HG02870 (cell line): ENCODE measurements at regions not wholly inside any gene's neighbourhood (a gene's known extent, or its start where the extent isn't known, plus 50 kb on each side); places are given as distances from the start of the nearest gene placed in this dataset.
"Not testable (repeated sequence)": the region's sequence is repeated elsewhere in the genome, so short reads cannot be mapped to it uniquely, and the experiment has no call there.

Source experiments
- ATAC-seq: cut with Tn5 transposase; IDR thresholded peaks from one replicate; pipeline ENCODE4 v1.9.1; 2021; ENCODE audit warnings: mild to moderate bottlenecking, moderate library complexity; ENCODE audit not compliant: unreplicated experiment

DNA sequence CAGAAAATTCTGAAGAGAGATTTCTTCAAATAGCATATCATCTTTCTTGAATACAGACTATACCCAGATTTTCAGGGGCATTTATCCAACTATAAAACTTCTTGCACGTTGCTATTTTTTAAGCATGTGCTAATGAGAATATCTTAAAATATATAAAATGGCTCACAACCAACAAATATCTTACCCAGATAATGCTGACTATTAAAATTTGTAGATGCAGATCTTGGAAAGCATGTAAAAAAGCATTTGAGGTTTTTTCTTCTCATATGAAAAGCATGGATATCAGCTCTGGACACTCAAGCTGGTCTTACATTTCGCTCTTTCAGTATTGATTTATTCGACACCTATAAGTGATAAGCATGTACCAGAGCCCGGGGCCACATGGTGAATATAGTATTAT is 1187.7 kb upstream of the ADGRL4 start:
- ATAC-seq: no peak

DNA sequence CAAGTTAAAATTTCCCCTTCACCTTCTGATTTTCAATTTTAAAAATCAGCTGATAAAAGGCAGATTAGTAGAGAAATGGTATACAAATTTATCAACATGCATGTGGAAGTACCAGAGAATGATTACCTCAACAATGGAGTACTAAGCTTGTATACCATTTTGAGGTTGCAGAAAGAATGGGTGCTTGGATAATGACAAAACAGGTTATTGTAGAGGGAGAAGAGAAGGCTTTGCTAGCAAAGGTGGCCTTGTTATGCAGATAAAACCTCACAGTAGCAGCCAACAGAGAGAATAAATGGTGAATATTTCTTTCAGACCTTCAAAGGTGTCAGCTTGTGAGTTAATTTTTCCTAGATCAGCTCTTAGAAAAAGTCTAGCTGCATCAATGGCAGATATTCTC is 1174.9 kb upstream of the ADGRL4 start:
- ATAC-seq: no peak

DNA sequence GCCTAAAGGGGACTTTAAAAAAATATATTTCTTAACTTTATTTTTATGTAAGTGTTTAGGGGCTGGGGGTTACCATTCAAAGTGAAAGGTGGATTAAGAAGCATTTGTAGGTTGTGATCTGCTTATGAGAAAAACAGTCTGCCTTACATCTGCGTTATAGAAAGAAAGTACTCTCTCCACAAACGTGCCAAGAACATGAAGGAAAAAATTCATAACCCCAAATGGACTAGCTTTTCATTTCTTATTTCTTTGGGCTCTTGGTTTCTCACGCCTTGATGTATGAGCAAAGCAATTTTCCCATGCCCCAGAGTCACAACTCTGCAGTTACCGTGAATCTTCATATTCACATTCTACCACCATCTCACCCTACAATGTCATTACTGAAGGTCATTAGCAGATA is 1165.1 kb upstream of the ADGRL4 start:
- ATAC-seq: no peak

DNA sequence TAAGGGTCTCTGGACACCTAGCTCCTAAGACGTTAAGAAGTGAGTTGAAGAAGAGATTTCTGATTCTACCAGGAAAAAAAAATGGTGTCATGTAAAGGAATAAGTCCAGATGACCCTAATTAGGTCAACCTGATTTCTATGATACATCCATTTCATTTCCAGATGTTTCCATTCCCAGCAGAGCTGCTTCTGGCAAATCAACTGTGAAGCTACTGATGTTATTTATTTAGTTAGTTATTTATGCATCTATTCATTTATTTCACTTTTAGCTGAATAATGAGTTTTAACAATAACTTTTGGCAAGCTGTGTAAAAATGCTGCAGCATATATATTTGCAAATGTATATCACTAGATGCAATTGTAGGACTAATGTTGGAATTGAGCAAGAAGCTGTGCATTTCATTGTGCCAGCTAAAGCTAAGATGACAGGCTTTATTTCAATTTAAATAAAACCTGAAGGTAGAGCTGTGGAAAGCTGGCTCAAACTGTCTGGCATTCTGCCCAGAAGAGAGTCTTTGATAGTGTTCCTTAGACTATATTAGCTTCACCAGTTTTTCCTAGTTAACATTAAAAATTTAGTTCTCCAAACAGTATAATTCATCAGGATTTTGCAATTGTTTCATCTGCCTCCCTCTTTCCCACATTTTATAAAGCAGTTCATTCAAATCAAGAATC is 1164.4 kb upstream of the ADGRL4 start:
- no peak for ATAC-seq

DNA sequence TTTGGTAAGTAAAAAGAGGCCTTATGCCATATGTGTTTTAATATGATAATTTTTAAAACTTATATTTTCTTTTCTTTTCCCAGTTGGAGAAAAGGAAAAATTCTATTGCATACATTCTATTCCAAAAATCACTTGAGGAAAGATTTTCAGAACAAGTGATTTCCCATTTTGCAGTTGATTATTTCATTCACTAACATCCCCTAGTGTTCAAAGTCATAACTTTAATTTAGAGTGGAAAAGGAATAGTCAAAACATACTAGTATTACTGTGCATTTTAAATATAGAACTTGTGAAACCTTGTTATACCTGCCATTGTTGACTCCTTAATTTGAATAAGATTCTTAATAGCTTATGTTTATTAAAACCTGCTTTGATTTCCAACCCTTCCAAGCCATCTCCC is 1157.6 kb upstream of the ADGRL4 start:
- no peak for ATAC-seq

DNA sequence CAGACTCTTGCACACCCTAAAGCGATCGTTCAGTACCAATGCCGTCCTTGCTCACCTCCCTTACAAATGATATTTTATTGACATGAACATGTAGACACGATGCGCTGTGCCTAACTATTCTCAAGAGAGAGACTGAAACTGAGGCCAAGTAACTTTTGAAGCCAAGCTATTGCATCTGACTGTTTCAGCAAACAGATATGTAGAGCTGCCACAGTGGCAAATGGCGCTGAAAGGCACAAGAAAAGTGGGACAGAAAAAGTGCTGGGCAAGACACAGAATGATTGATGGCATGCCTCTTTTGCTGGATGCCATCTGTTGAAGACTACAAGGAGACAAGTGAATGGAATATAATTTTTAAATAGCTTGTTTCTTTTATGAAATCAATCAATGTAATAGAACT is 1157.2 kb upstream of the ADGRL4 start:
- ATAC-seq: no peak

DNA sequence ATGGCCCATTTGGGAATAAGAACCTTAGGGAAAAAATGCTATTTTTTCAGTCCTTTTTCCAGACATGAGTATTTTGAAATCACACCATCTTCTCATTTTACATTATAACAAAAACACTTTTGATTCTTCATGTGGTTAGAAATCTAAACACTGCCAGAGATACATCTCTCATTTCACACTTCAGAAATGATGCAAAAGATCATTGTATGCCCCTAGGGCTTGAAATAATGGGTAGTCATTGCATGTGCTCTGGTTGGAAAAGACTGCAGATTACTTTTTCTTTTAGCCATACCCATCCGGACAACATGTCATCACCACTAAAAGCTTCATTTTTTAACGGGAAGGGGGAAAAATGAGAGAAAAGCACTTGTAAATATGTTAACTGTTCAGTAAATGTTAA is 1152.2 kb upstream of the ADGRL4 start:
- ATAC-seq: no peak

DNA sequence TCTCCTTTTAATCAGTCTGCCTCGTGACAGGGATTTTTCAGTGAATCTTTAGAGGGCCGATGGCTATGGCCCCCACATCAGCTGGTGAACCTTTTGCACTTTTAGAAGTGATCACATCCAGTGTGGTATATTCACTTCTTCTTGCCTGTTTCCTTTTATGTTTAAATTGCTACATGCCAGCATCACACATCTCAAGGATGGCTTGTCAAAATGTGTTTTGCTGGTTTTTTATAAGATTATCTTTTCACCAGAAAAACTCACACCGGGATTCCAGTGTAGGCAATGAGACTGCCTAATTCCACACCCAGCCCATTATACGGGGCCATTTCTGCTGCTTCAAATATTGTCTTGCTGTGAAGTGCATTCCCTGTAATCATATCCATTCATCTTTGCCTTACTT is 1151.7 kb upstream of the ADGRL4 start:
- ATAC-seq: no peak

DNA sequence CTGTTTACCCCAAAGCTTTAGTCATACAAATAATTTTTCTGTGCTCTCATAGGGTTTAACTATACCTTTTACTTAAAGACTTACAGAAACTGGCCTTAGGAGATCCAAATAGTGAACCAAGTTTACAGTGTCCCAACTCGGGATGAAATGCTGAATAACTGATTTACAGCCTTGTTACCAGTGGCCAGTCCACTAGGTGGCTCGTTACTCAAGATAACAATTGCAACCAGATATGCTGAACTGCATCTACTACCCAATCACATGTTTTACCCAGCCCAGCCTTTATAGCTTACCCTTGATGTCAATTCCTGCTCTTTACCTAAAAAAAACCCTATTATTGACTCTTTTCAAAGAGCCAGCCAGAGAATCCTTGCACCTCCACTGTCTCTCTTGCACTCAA is 1148.8 kb upstream of the ADGRL4 start:
- no peak for ATAC-seq

DNA sequence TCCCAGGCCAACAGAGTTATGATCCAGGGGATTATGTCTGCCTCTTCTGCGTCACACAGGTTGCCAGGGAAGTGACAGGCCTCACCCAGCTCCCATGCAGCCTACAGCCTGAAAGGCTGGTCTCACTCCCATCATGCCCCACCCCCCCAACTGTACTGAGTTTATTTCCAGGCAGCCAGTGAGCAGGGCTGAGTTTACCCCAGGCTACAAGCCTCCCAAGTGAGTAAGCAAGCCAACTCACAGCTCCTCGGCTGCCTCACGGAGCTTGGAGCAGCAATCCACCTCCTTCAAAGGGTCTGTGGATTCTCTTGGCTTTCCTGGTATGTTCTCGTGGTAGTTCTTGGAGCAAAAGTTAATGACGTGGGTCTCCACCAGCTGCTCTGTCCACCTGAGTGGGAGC is 1147.6 kb upstream of the ADGRL4 start:
- no peak for ATAC-seq

DNA sequence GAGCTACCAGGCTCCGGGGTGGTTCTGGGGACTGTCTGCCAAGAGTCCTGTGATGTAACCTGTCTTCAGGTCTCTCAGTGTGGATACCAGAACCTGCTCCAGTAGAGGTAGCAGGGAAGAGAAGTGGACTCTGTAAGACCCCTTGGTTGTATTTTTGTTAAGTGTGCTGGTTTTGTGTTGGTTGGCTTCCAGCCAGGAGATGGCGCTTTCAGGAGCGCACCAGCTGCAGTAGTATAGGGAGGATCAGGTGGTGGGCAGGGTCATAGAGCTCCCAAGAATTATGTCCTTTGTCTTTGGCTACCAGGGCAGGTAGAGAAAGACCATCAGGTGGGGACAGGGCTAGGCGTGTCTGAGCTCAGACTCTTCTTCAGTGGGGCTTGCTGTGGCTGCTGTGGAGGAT is 1147.2 kb upstream of the ADGRL4 start:
- no peak for ATAC-seq

DNA sequence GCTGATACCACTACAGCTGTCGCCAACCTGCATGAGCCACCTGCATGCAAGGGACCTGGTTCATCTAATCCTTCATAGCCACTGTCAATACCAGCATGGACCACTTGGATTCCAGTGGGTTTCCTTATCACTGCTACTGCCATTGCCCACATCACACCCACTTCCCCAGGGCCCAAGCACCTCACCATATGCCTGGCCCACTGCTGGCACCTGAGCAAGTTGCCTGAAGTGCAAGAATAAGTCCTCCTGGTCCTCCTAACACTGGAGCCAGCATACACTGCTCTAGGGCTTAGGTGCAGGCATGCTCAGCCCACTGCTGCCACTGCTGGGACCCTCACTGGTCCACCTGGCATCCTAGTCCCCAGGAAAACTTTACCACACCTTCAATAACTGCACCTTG is 1136.8 kb upstream of the ADGRL4 start:
- ATAC-seq: no peak

DNA sequence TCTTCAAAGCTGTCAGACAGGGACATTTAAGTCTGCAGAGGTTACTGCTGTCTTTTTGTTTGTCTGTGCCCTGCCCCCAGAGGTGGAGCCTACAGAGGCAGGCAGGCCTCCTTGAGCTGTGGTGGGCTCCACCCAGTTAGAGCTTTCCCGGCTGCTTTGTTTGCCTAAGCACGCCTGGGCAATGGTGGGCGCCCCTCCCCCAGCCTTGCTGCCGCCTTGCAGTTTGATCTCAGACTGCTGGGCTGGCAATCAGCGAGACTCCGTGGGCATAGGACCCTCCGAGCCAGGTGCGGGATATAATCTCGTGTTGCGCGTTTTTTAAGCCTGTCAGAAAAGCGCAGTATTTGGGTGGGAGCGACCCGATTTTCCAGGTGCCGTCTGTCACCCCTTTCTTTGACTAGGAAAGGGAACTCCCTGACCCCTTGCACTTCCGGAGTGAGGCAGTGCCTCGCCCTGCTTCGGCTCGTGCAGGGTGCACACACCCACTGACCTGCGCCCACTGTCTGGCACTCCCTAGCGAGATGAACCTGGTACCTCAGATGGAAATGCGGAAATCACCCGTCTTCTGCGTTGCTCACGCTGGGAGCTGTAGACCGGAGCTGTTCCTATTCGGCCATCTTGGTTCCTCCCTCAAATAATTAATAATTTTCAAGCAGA is 1131.5 kb upstream of the ADGRL4 start:
- not testable (repeated sequence) for ATAC-seq

DNA sequence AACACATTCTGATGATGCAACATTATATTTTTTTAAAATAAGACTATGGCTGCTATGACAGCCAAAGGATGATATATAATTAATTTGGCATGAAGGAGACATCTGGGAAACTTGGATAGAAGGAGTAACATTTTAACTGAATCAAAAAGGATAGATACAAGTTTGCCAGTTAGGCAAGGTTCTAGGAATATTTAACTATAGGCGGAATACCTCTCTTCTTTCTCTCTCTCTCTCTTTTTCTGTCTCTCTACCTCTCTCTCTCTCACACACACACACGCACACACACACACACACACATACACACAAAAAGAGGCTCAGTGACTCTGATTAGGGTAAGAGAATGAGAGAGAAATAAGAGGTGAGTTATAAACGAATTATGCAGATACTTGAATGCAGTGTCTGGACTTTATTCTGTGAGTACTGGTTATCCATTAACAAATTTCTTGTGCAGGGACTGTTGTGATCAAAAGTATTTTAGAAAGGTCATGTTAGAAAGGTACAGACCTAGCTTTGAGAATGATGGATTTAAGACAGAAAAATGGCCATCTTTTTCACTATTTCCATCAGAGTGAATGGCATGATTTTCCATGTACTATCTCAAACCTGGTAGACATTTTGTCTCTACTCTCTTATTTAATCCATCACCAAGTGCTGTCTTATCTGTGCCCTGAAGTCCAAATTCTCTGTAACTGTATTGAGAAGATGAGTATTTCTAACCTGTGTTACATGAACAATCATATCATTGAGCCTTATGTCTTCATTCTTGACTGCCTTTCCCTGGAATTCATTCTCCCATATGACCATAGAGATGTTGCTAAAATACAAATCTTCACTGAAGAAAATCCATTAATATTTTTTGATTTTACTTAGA is 1106.9 kb upstream of the ADGRL4 start:
- ATAC-seq: no peak

DNA sequence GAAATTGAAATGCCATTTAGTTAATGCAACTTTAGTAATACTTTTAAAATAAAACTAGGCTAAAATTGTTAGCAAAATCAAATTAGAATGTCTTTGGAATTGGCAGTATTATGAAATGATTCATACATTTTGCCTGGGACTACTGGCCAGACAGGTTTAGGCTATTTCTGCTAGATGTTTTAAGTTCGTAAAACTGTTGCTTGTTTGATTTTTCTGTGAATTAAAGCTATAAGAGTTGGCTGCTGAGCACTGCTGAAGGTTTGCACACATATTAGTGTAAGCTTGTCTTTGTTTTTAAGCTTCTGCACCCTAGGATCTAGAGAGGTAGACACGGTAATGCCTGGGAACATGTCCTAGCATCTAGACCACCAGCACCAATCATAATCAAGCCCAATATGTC is 1094.6 kb upstream of the ADGRL4 start:
- ATAC-seq: no peak

DNA sequence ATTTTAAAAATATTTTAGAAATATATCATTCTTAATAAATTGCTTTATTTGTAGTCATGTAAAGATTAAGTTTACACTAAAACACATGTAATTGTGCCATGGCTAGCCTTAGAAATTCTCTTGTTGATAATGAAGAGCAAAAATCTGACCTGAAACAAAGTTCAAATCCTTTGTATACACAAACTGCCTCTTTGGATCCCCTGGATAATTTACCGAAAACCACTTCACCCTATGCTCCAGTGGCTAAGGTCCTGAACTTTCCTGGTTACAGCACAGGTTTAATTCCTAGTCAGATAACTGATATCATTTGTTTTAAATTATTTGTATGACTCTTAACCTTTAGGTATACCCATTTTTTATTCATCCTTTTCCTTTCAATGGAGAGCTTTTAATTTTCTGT is 1093.2 kb upstream of the ADGRL4 start:
- no peak for ATAC-seq

DNA sequence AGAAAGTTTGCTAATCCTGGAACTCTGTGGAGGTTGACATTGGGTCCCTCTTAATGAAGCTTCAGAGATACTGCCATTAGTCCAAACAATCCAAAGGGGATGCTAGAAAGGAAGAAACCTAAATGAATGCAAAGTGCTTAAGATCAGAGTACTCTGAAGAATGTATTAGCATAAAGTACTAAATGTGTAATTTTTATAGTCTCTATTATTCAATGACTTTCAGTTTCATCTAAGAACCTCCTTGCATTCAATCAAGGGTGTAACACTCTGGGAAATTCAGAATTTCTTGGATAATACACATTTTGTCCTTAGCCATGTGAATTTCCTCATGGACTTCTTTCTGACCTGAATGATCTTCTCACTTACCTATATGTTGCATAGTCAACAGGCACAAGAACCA is 1078.5 kb upstream of the ADGRL4 start:
- ATAC-seq: no peak

DNA sequence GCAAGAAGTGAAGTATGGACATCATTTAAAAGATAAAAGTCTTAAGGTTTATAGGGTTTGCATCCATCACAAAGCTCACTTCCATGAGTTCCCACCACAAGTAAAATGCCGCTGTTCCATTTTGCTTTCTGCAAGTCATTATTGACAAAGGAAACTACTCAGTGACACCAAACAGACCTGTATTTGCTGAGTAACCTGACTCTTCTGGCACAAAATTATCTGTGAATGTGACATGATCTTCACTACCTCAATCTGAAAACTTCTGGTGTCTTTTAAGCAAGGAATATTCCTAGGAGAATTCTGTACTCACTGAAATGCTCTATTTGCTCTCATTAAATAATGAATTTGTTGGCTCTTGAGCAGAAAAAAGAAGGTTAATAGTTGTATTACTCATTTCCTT is 1077.4 kb upstream of the ADGRL4 start:
- ATAC-seq: no peak

DNA sequence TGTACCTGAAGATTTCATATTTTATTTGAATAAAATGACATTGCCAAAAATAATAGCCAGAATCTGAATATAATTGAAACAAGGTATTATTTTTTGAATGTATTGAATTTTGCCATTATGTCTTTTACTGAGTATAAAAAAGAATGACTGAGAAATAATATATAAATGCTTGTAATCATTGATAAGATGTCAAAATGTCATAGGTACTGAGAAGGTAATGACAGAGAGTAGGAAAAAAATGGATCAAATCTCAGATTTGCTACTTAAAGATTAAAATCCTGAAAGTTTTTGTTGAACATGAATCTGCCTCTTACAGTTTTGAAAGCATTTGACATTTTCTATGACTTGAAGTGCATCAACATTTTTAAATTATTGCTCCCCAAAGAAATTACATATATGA is 1069.9 kb upstream of the ADGRL4 start:
- ATAC-seq: no peak

DNA sequence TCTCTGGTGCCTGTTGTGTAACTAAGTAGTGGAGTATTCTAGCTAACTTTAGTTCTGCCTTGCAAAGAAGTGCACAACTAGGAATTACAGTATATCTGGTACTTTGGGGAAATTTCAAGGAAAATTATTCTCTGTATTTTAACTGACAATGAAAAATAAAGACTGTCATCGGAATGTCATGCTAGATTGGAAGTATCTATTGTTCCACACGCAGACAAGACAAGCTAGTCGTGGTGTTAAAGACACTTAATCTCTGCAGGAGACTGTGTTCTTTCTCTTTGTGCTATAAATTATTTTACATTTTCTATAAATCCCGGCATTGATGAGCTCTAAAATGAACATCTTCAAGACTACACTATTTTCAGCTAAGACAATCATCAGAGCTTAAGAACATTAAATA is 1068.8 kb upstream of the ADGRL4 start:
- ATAC-seq: no peak

DNA sequence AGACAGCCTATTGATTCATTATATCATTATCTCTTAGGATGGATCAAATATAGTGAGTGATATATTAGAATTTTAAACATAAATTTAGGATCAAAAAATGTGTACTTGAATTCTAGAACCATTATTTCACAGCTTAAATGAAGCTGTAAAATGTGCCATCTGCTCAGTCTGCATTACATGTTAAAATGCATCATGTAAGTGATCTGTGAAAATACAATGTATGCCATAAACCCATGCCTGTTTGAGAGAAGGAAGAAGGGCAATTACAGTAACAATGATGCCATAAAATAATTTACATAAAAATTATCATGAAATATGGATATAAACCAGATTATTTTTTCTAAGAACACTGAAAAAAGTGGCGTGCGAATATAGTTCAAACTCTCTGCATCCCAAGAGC is 1066.0 kb upstream of the ADGRL4 start:
- ATAC-seq: no peak

DNA sequence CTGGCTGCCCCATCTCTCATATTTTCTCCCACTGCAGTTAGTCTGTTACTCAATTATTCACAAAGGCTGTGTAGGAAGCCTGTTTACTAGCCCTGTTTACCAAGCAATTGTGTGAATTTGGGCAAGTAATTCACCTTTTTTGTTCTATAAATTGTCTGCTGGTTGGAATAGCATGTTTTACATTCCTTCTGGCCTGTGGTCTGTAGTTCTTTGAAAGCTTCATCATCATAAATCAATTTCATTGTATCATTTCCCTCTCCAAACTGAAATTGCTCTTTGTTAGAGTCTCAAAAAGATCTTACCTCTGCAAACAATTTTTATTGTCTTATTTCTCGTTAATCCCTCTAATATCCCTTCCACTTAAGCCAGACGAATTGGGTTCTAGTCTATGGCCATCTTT is 1059.5 kb upstream of the ADGRL4 start:
- ATAC-seq: no peak
